Hepatocyte (in vitro differentiated cells): ENCODE measurements at regions not wholly inside any gene's neighbourhood (a gene's known extent, or its start where the extent isn't known, plus 50 kb on each side); places are given as distances from the start of the nearest gene placed in this dataset.

Experiments used
- CTCF ChIP-seq: fragments of 200-600 bp; sonication (generic); IDR thresholded peaks from 2 replicates; pipeline ENCODE4 v1.5.1; 2016; ENCODE audit warnings: antibody characterized with exemption, mild to moderate bottlenecking; ENCODE audit not compliant: poor library complexity
- EZH2 ChIP-seq: fragments of 200-600 bp; sonication (generic); IDR thresholded peaks from 2 replicates; pipeline ENCODE4 v1.6.1; 2016; ENCODE audit warnings: antibody characterized with exemption, mild to moderate bottlenecking, borderline replicate concordance

- no peak for TF ChIP-seq EZH2
- TF ChIP-seq CTCF, result no peak
Measured at GRCh38 chr7:81383846-81384245, 386.0 kb downstream of the HGF start.
